T-cell (primary cell): ENCODE measurements at regions not wholly inside any gene's neighbourhood (a gene's known extent, or its start where the extent isn't known, plus 50 kb on each side); places are given as distances from the start of the nearest gene placed in this dataset.
"Not testable (repeated sequence)": the region's sequence is repeated elsewhere in the genome, so short reads cannot be mapped to it uniquely, and the experiment has no call there.

Source experiments
- ATAC-seq, 4 experiments: fragments of 200-7000 bp in 3 of 4; fragments of 150-1000 bp in 1 of 4; cut with Tn5 transposase; replicated peaks in 1 of 4; 1 replicate in 3 of 4; 2 replicates in 1 of 4; pipeline ENCODE4 v1.10.0; 2021; ENCODE audit warnings: moderate library complexity in 3 of 4, mild to moderate bottlenecking in 2 of 4, moderate number of reproducible peaks in 1 of 4
- CTCF ChIA-PET, 2 donors: fragments of 300-600 bp; sonication (Branson Sonifier 250); formaldehyde crosslinking; loops; one replicate each; lab custom pipeline; 2022; ENCODE audit warnings: antibody characterized with exemption in 2 of 2; lab: Charles Lee
- POLR2A ChIA-PET, 2 donors: fragments of 300-600 bp; sonication (Branson Sonifier 250); formaldehyde crosslinking; loops; one replicate each; lab custom pipeline; 2022; ENCODE audit warnings: antibody characterized with exemption in 2 of 2; lab: Charles Lee
- DNase-seq, 35 experiments: peaks; one replicate each; pipeline versions ENCODE4 v3.0.0 to v3.0.0-alpha.2; 2013 to 2023
- H3K27ac ChIP-seq: one replicate; pipeline ENCODE4 v1.5.1; 2013; ENCODE audit warnings: low read length
- H3K27me3 ChIP-seq, 2 experiments: replicated peaks in 1 of 2; 1 replicate in 1 of 2; 2 replicates in 1 of 2; pipeline versions ENCODE4 v1.6.1 to v1.7.0; 2013; ENCODE audit warnings: low read length in 1 of 2, mixed read lengths in 1 of 2; ENCODE audit not compliant: control insufficient read depth in 2 of 2, insufficient read depth in 2 of 2; ENCODE audit errors: extremely low read depth in 1 of 2
- H3K36me3 ChIP-seq, 2 donors: 1 replicate in 1 of 2; 2 replicates in 1 of 2; pipeline versions ENCODE4 v1.6.1 to v1.7.0; 2013; ENCODE audit warnings: low read length in 1 of 2; ENCODE audit not compliant: control insufficient read depth in 2 of 2, insufficient read depth in 1 of 2; ENCODE audit errors: extremely low read depth in 1 of 2
- H3K4me1 ChIP-seq, 2 experiments: 1 replicate in 1 of 2; 2 replicates in 1 of 2; pipeline versions ENCODE4 v1.6.1 to v1.7.0; 2013; ENCODE audit warnings: low read length in 2 of 2, mixed read lengths in 1 of 2; ENCODE audit not compliant: insufficient read depth in 2 of 2, control insufficient read depth in 1 of 2; ENCODE audit errors: extremely low read depth in 1 of 2
- H3K4me3 ChIP-seq, 2 donors: 1 replicate in 1 of 2; 2 replicates in 1 of 2; pipeline versions ENCODE4 v1.5.1 to v1.7.0; 2013; ENCODE audit warnings: mild to moderate bottlenecking in 2 of 2, low read length in 1 of 2, moderate library complexity in 1 of 2; ENCODE audit not compliant: control insufficient read depth in 1 of 2; ENCODE audit errors: extremely low read depth in 1 of 2
- H3K9me3 ChIP-seq: 2 replicates; pipeline ENCODE4 v1.7.0; 2013
- H3K27ac Mint-ChIP-seq, 2 donors: one replicate each; pipeline ENCODE4 v1.8.0; 2020 to 2021; ENCODE audit warnings: mild to moderate bottlenecking in 2 of 2, mixed read lengths in 2 of 2
- H3K27me3 Mint-ChIP-seq, 2 donors: one replicate each; pipeline ENCODE4 v1.8.0; 2021 to 2022; ENCODE audit warnings: mixed read lengths in 2 of 2
- H3K36me3 Mint-ChIP-seq: one replicate; pipeline ENCODE4 v1.8.0; 2021; ENCODE audit warnings: mixed read lengths
- H3K4me1 Mint-ChIP-seq, 3 donors: one replicate each; pipeline ENCODE4 v1.8.0; 2020 to 2022; ENCODE audit warnings: mixed read lengths in 3 of 3, mild to moderate bottlenecking in 1 of 3
- H3K4me3 Mint-ChIP-seq, 3 donors: one replicate each; pipeline ENCODE4 v1.8.0; 2020 to 2022; ENCODE audit warnings: mild to moderate bottlenecking in 3 of 3, mixed read lengths in 3 of 3, moderate library complexity in 3 of 3
- H3K9me3 Mint-ChIP-seq, 3 donors: one replicate each; pipeline ENCODE4 v1.8.0; 2020 to 2022; ENCODE audit warnings: mixed read lengths in 3 of 3
- WGBS: methylation state at CpG from one replicate; pipeline ENCODE4 v1.1.5; 2013; ENCODE audit warnings: missing lambda C conversion rate; ENCODE audit not compliant: insufficient coverage; 5-methylcytosine and 5-hydroxymethylcytosine counted together

DNA sequence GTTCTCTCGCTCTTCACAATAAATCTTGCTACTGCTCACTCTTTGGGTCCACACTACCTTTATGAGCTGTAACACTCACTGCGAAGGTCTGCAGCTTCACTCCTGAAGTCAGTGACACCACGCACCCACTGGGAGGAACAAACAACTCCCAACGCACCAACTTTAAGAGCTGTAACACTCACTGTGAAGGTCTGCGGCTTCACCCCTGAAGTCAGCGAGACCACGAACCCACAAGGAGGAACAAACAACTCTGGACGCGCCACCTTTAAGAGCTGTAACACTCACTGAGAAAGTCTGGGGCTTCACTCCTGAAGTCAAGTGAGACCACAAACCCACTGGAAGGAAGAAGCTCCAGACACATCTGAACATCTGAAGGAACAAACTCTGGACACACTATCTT, 89.5 kb upstream of the ITM2A start:
- H3K36me3 Mint-ChIP-seq, H3K27me3 ChIP-seq, H3K36me3 ChIP-seq, H3K27ac Mint-ChIP-seq, H3K4me1 Mint-ChIP-seq, H3K27me3 Mint-ChIP-seq, POLR2A ChIA-PET, H3K4me3 Mint-ChIP-seq, H3K4me1 ChIP-seq, ATAC-seq, H3K4me3 ChIP-seq, H3K9me3 ChIP-seq, H3K9me3 Mint-ChIP-seq, H3K27ac ChIP-seq: not testable (repeated sequence)
- WGBS: 17% methylated on average over 1 of the region's 9 CpGs
- CTCF ChIA-PET: interaction anchor here in 1 of 2 donors (0.5 to 1.3 kb wide), 2 partner anchors 17 to 21 kb away, joined by 3 read pairs; no protein-coding TSS in a partner anchor
- DNase-seq: peak in 9 of 35 experiments; percentile 0 to 24 (median 2)

DNA sequence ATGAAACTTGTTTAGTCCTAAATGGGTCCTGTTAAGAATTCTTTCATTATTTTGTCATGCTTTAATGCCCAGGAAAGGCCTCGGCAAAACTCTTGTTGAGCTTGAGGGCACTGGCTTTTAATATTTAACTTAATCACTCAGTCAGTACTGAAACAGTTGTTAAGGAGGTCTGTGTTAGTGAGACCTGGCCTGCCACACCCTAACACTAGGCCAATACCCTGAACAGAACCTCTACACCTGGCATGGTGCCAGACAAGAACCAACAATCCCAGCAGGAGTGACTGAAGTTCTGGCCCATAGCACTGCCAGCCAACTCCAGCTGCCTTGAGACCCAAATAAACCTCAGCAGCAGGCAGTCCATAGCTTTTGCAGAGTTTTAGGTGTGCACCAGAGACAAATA, 85.7 kb upstream of the ITM2A start:
- Mint-ChIP-seq H3K4me3 (no peak overlapping the region), H3K27me3 (no peaks in the 10 kb centered on the region), H3K36me3 (no peaks in the 10 kb centered on the region), H3K27ac (no peak overlapping the region), H3K9me3 (no peaks in the 10 kb centered on the region), H3K4me1 (peaks cover 6 to 8% (median 6%) of the 10 kb centered on the region in 3 donors)
- no peak overlapping the region for H3K4me3 ChIP-seq
- no peaks in the 10 kb centered on the region for H3K9me3 ChIP-seq
- no peak for ATAC-seq
- H3K4me1 ChIP-seq: no peaks in the 10 kb centered on the region
- no peak overlapping the region for H3K27ac ChIP-seq
- POLR2A ChIA-PET: no interaction called here
- no peaks in the 10 kb centered on the region for H3K36me3 ChIP-seq
- no CpG with 5 or more reads among the region's 1 CpG for WGBS
- no peaks in the 10 kb centered on the region for H3K27me3 ChIP-seq
- no peak for DNase-seq
- CTCF ChIA-PET: no interaction called here

DNA sequence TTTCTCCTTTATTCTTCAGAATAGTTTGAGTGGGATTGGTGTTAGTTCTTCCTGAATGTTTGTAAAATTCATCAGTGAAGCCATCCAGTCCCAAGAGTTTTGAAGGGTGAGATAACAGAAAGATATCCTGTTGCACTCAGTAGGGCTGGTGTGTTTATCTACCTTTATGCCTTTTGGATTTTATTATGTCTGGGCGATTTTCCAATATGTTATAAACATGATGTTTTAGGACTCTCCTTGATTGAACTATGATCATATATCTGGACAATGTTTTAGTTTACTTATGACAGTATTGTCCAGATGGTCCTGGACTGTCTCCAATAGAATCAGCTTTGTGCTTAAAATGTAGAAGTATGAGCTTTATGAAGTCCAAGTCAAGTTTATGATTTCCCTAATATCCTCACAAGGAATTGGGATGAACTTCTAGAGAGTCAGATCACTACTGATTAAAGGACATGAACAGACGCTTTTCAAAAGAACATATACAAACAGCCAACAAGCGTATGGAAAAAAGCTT, 77.6 kb upstream of the ITM2A start:
- Histone ChIP-seq H3K27ac (no peak overlapping the region), H3K4me1 (no peaks in the 10 kb centered on the region), H3K9me3 (no peaks in the 10 kb centered on the region), H3K27me3 (no peaks in the 10 kb centered on the region), H3K4me3 (no peak overlapping the region), H3K36me3 (no peaks in the 10 kb centered on the region)
- ChIA-PET POLR2A (interaction anchor here in 1 of 2 donors (0.6 kb wide), 1 partner anchor 11 kb away, joined by 3 read pairs; no protein-coding TSS in a partner anchor), CTCF (no interaction called here)
- Mint-ChIP-seq H3K4me1 (no peaks in the 10 kb centered on the region), H3K27ac (no peak overlapping the region), H3K27me3 (peaks cover 0 to 10% of the 10 kb centered on the region in 2 donors), H3K9me3 (no peaks in the 10 kb centered on the region), H3K36me3 (no peaks in the 10 kb centered on the region), H3K4me3 (no peak overlapping the region)
- no CpG with 5 or more reads among the region's 3 CpGs for WGBS
- ATAC-seq (no peak), DNase-seq (no peak)

GRCh38 chrX:79443121-79443520, 76.0 kb upstream of the ITM2A start:
- Histone ChIP-seq H3K27me3 (no peaks in the 10 kb centered on the region), H3K9me3 (no peaks in the 10 kb centered on the region), H3K4me1 (no peaks in the 10 kb centered on the region), H3K4me3 (no peak overlapping the region), H3K27ac (no peak overlapping the region), H3K36me3 (no peaks in the 10 kb centered on the region)
- ATAC-seq: no peak
- Mint-ChIP-seq H3K4me3 (no peak overlapping the region), H3K9me3 (no peaks in the 10 kb centered on the region), H3K27ac (no peak overlapping the region), H3K4me1 (no peaks in the 10 kb centered on the region), H3K27me3 (peaks cover 0 to 10% of the 10 kb centered on the region in 2 donors), H3K36me3 (no peaks in the 10 kb centered on the region)
- CTCF ChIA-PET: no interaction called here
- no peak for DNase-seq
- no CpG with 5 or more reads among the region's 1 CpG for WGBS
- POLR2A ChIA-PET: no interaction called here

GRCh38 chrX:79440336-79440735, 73.2 kb upstream of the ITM2A start:
- Mint-ChIP-seq H3K27ac (no peak overlapping the region), H3K4me1 (no peaks in the 10 kb centered on the region), H3K27me3 (peaks cover 0 to 6% of the 10 kb centered on the region in 2 donors), H3K36me3 (no peaks in the 10 kb centered on the region), H3K4me3 (no peak overlapping the region), H3K9me3 (peaks cover 0 to 3% (median 0%) of the 10 kb centered on the region in 3 donors)
- ChIA-PET CTCF (no interaction called here), POLR2A (no interaction called here)
- Histone ChIP-seq H3K27ac (no peak overlapping the region), H3K36me3 (no peaks in the 10 kb centered on the region), H3K27me3 (no peaks in the 10 kb centered on the region), H3K4me3 (no peak overlapping the region), H3K4me1 (no peaks in the 10 kb centered on the region), H3K9me3 (no peaks in the 10 kb centered on the region)
- DNase-seq (no peak), ATAC-seq (no peak)
- WGBS: 100% methylated on average over 3 of the region's 5 CpGs
